ENCODE measurements at regions not wholly inside any gene's neighbourhood (a gene's known extent, or its start where the extent isn't known, plus 50 kb on each side); places are given as distances from the start of the nearest gene placed in this dataset.

GRCh38 chr2:3968736-3969135 lies 265.4 kb downstream of the DCDC2C start:
- ATAC-seq, result no peak
- no peaks in the 10 kb centered on the region for H3K4me1 ChIP-seq (ENCODE audit: low read depth)
- H3K4me3 ChIP-seq, result no peak overlapping the region

GRCh38 chr2:3970791-3971651 lies 267.6 kb downstream of the DCDC2C start:
- H3K4me1 ChIP-seq (ENCODE audit: low read depth), result no peaks in the 10 kb centered on the region
- H3K9me3 ChIP-seq, result peaks cover 42% of the 10 kb centered on the region
- H3K36me3 ChIP-seq (ENCODE audit: low read depth), result no peaks in the 10 kb centered on the region
- ATAC-seq, result no peak
- intact Hi-C loops (cut with DNase I, micrococcal nuclease), result no loop called here
- H3K4me3 ChIP-seq, result no peak overlapping the region
- no peak for DNase-seq
- TF ChIP-seq, protein P1, sequence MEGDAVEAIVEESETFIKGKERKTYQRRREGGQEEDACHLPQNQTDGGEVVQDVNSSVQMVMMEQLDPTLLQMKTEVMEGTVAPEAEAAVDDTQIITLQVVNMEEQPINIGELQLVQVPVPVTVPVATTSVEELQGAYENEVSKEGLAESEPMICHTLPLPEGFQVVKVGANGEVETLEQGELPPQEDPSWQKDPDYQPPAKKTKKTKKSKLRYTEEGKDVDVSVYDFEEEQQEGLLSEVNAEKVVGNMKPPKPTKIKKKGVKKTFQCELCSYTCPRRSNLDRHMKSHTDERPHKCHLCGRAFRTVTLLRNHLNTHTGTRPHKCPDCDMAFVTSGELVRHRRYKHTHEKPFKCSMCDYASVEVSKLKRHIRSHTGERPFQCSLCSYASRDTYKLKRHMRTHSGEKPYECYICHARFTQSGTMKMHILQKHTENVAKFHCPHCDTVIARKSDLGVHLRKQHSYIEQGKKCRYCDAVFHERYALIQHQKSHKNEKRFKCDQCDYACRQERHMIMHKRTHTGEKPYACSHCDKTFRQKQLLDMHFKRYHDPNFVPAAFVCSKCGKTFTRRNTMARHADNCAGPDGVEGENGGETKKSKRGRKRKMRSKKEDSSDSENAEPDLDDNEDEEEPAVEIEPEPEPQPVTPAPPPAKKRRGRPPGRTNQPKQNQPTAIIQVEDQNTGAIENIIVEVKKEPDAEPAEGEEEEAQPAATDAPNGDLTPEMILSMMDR (IDR thresholded peaks at IDR 0.05), result no peak

More at GRCh38 chr2:3968736-3969135, 265.4 kb downstream of the DCDC2C start:
- no peaks in the 10 kb centered on the region for H3K36me3 ChIP-seq (ENCODE audit: low read depth)
- TF ChIP-seq, protein P1 (IDR thresholded peaks at IDR 0.05), result no peak
- intact Hi-C loops (cut with DNase I, micrococcal nuclease), result no loop called here
- peaks cover 44% of the 10 kb centered on the region for H3K9me3 ChIP-seq
- no peak for DNase-seq

DNA sequence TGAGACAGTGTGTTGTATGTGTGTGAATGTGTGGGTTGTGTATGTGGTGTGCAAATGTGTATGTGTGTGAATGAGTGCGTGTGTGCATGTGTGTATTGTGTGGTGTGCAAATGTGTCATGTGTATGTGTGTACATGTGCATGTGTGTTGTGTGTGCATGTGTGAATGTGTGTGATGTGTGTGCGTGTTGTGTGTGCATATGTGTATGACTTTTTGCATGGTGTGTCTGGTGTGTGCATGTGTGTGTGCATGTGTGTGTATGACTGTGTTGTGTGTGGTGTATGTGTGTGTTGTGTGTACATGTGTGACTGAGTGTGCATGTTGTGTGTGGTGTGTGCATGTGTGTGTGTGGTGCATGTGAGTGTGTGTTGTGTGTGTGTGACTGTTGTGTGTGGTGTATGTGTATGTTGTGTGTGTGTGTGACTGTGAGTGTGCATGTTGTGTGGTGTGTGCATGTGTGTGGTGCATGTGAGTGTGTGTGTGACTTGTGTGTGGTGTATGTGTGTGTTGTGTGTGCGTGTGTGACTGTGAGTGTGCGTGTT lies 268.3 kb downstream of the DCDC2C start:
- H3K9me3 ChIP-seq, result peaks cover 42% of the 10 kb centered on the region
- intact Hi-C loops (cut with DNase I, micrococcal nuclease), result no loop called here
- H3K4me1 ChIP-seq (ENCODE audit: low read depth), result no peaks in the 10 kb centered on the region
- no peak overlapping the region for H3K4me3 ChIP-seq
- H3K36me3 ChIP-seq (ENCODE audit: low read depth), result no peaks in the 10 kb centered on the region
- DNase-seq (no peak), ATAC-seq (no peak)
- TF ChIP-seq, protein P1 (IDR thresholded peaks at IDR 0.05), result no peak

GRCh38 chr2:3972377-3972776 lies 269.0 kb downstream of the DCDC2C start:
- no peaks in the 10 kb centered on the region for H3K4me1 ChIP-seq (ENCODE audit: low read depth)
- H3K9me3 ChIP-seq, result peaks cover 46% of the 10 kb centered on the region
- intact Hi-C loops (cut with DNase I, micrococcal nuclease), result no loop called here
- no peak overlapping the region for H3K4me3 ChIP-seq
- H3K36me3 ChIP-seq (ENCODE audit: low read depth), result no peaks in the 10 kb centered on the region
- DNase-seq, result no peak
- ATAC-seq, result no peak
- TF ChIP-seq, protein P1 (IDR thresholded peaks at IDR 0.05), result no peak

- DNase-seq (no peak), ATAC-seq (no peak)
- TF ChIP-seq, protein P1 (IDR thresholded peaks at IDR 0.05), result no peak
- Histone ChIP-seq H3K4me3 (no peak overlapping the region), H3K36me3 (ENCODE audit: low read depth) (no peaks in the 10 kb centered on the region), H3K9me3 (peaks cover 58% of the 10 kb centered on the region), H3K4me1 (ENCODE audit: low read depth) (no peaks in the 10 kb centered on the region)
- intact Hi-C loops (cut with DNase I, micrococcal nuclease), result no loop called here
Observed at GRCh38 chr2:3974765-3975164, 271.4 kb downstream of the DCDC2C start.
